GM12891 (cell line): ENCODE measurements at regions not wholly inside any gene's neighbourhood (a gene's known extent, or its start where the extent isn't known, plus 50 kb on each side); places are given as distances from the start of the nearest gene placed in this dataset.

Source experiments
- DNase-seq: peaks from one replicate; pipeline ENCODE4 v3.0.0; 2011; ENCODE audit warnings: low spot score; ENCODE audit not compliant: insufficient read length
- FAIRE-seq: peaks from 2 replicates; lab custom pipeline; 2011; peaks lifted over from hg19 to GRCh38; lab: Jason Lieb, UNC
- PAX5 ChIP-seq: IDR thresholded peaks from 2 replicates; pipeline ENCODE4 v1.6.1; 2011; ENCODE audit warnings: low read length, moderate library complexity, mild to moderate bottlenecking; ENCODE audit not compliant: insufficient read depth, severe bottlenecking
- POLR2A ChIP-seq: IDR thresholded peaks from 2 replicates; pipeline ENCODE4 v1.6.1; 2011; ENCODE audit warnings: low read depth, low read length, control low read depth
- POLR2AphosphoS5 ChIP-seq: IDR thresholded peaks from 2 replicates; pipeline ENCODE4 v1.6.1; 2011; ENCODE audit warnings: low read depth, low read length, control low read depth
- POU2F2 ChIP-seq: IDR thresholded peaks from 2 replicates; pipeline ENCODE4 v1.6.1; 2011; ENCODE audit warnings: low read depth, mild to moderate bottlenecking, control low read depth, low read length, moderate library complexity
- SPI1 ChIP-seq: IDR thresholded peaks from 2 replicates; pipeline ENCODE4 v1.6.1; 2011; ENCODE audit warnings: low read depth, low read length, control low read depth
- TAF1 ChIP-seq: IDR thresholded peaks from 2 replicates; pipeline ENCODE4 v1.6.1; 2011; ENCODE audit warnings: low read depth, low read length, control low read depth

DNA sequence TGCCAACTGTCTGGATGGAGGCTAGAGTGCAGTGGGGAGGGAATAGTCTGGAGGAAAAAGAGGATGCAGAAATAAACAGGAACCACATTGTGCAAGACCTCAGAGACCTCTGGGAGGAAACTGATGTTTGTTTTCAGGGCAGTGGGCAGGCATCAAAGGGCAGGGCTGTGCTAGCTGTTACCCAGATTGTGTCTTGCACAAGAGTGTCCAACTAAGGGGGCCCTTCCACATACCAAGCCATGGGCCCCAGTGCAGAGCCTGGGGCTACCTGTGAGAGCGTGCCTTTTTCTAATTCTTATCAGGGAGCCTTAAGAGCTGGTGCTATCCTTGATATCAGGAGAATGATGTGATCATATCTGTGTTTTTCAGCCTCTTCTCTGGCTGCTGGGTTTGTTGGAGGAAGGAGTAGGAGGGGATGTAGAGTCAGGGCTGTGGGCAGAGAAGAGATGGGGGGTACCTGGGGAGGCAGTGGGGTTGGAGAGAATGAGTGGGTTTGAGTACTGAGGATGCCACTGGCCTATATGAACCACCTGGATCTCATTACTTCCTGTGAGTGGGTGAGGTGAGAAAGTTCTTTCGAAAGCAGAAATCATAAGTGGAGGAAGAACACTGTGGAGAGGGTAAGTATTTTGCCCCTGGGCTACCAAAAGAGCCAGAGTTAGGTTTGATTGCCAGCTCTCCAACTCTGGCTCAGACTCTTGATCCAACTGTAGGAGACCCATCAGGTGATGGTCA is 259.2 kb upstream of the CRY1 start:
- TF ChIP-seq PAX5 (no peak), POLR2AphosphoS5 (no peak), POU2F2 (no peak), POLR2A (no peak), TAF1 (no peak)
- FAIRE-seq (no peak), DNase-seq (no peak)

DNA sequence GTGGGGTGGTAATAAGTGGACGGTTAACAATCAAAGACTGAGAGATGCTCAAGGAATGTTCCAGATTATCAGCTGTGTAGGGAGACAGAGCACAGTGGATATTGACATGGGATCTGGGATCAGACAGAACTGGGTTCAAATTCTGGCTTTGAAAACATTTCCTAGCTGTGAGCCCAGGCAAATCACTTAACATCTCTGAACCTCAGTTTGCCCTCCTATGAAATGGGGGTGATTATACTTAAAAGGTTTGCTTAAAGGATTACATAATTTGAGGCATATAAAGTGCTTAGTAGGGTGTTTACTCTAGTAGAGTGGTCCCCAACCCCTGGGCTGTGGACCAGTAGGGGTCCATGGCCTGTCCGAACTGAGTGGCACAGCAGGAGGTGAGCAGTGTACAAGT is 260.0 kb upstream of the CRY1 start:
- TF ChIP-seq POLR2AphosphoS5: no peak
- TF ChIP-seq TAF1: no peak
- DNase-seq (no peak), FAIRE-seq (no peak)

DNA sequence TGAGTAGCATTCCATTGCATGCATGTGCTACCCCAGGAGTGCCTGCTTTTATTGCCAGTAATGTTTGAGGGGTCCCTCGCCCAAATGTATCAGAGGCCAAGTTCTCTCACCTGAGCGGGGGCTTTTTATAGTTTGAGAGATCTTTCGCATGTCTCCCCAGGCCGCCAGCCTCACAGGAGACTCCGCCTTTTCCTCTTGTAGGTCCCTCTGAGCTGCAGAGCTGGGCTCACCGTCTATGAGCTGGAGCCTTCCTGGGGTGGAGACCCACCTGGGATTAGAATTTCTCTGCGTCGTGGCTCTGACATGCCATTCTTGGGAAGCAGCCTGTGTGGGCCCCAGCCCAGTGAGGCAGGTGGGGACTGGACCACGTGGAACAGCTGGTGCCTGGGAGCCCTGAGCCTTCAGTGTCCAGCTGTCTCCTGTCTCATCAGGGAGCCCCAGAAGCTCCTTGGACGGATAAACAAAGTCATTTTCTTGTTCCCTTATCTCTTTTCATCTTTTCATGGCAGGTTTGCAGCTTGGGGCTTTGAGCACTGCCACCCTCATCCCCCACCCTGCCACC is 261.7 kb upstream of the CRY1 start:
- no peak for FAIRE-seq

DNA sequence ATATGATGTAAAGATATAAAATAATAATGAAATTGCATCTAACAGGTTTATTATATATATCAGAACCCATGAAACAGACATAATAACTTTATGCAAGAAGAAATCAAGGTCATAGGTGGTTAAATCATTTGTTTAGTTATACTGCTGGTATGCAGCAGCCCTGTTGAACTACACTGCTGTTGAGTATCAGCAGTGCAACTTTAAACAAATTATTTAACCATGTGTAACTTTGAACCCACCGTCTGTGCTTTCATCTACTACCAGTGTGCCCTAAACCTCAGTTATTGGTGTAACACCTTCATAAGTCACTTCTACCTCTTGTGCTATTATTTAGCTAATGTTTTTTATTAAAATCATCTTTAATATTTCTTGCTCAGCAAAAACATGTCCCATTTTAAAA is 262.3 kb upstream of the CRY1 start:
- DNase-seq (no peak), FAIRE-seq (no peak)
- no peak for TF ChIP-seq PAX5
- no peak for TF ChIP-seq TAF1
- no peak for TF ChIP-seq POLR2AphosphoS5
- no peak for TF ChIP-seq POLR2A
- TF ChIP-seq POU2F2: no peak
- TF ChIP-seq SPI1: no peak

More for the DNA sequence above, 261.7 kb upstream of the CRY1 start:
- no peak for DNase-seq
- TF ChIP-seq POLR2A (no peak), POLR2AphosphoS5 (no peak), POU2F2 (no peak), TAF1 (no peak), PAX5 (no peak), SPI1 (no peak)

DNA sequence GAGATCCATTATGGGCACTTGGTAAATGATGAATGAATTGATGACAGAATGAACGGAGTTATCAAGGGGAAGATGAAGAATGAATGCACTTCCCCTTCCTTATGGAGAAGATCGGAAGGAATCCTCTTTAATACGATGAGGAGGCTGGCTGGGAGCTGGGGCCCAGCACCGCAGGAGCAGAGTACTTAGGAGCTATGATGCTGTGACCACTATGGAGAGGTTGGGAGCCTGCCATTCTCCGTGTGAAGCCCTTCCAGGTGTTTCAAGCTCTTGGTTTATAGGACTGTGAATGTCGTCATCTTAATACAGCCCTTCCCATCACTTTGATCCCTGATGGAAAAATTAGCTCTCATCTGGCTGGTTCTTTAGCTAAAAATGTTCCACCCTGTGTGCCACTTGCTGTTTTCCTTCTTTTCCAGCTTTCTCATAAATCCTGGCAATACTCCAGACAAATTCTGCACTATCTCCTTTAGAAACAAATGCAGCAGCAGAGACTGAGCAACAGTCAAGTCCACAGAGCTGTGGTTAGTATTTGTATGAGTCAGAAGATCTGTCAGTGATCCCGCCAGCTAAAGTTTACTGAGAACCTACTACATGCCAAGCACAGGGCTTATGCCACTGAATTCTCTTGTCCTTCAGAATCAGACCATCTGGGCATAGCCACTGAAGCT is 263.1 kb upstream of the CRY1 start:
- FAIRE-seq (no peak), DNase-seq (no peak)
- TF ChIP-seq POLR2AphosphoS5: no peak
- TF ChIP-seq POLR2A: no peak
- TF ChIP-seq SPI1: no peak
- TF ChIP-seq PAX5: no peak
- TF ChIP-seq POU2F2: no peak
- TF ChIP-seq TAF1: no peak

DNA sequence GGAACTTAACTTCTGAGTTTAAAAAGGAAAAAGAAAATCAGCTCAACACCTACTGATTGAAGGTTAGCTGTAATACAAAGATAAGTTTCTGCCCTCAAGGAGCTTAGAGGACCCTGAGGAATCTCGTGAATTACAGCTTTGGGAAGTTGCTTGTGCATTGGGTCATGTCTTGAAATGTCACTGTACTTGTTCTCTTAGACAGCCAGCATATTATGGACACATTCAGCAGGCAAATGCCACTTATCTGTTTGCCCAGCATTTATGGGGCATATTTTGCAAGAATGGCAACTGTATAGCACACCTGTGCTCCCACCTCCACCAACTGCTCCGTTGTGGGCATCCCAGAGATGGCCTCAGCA is 263.6 kb upstream of the CRY1 start:
- TF ChIP-seq TAF1: no peak
- no peak for TF ChIP-seq PAX5
- no peak for TF ChIP-seq POLR2A
- no peak for TF ChIP-seq POU2F2
- no peak for TF ChIP-seq SPI1
- TF ChIP-seq POLR2AphosphoS5: no peak
- DNase-seq: no peak
- no peak for FAIRE-seq

DNA sequence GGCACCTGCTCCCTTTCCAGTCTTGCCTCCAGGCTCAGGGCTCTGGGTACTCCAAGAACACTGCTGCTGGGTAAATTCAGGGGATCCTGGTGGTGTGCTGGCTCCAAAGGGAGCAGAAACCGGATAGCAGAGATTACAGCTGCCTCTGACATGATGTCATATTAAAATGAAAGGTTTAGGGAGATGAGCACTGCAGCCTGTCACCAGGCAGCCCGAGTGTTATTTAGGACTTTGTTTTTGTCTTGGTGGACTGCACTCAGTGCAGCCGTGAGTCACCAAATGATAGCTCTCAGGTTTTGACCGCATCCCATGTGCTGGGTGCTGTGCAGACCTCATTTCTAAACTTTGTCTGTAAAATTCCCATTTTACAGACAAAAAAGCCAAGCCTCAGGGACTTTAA is 266.0 kb upstream of the CRY1 start:
- TF ChIP-seq TAF1: no peak
- TF ChIP-seq POLR2A: no peak
- no peak for TF ChIP-seq POLR2AphosphoS5
- TF ChIP-seq SPI1: no peak
- no peak for TF ChIP-seq PAX5
- no peak for TF ChIP-seq POU2F2
- FAIRE-seq (no peak), DNase-seq (no peak)

DNA sequence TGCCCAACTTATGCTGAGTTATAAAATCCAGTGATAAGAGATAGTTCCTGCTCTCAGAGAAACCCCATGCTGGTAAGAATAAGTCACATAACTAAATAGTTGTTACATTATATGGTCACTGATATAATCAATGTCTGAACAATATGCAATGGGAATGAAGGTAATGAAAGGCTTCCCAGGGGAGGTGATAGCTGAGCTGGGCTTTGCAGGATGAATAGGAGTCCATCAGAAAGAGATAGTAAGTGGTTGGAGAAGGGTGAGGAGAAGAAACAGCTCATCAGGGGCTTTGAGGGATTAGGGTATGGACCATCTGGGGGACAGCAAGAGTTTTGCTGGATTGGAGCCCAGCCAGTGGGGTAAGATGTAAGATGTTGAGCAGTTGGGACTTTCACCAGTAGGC is 266.7 kb upstream of the CRY1 start:
- TF ChIP-seq POU2F2: no peak
- TF ChIP-seq SPI1: no peak
- TF ChIP-seq TAF1: no peak
- TF ChIP-seq POLR2A: no peak
- no peak for TF ChIP-seq PAX5
- no peak for TF ChIP-seq POLR2AphosphoS5
- FAIRE-seq (no peak), DNase-seq (no peak)

DNA sequence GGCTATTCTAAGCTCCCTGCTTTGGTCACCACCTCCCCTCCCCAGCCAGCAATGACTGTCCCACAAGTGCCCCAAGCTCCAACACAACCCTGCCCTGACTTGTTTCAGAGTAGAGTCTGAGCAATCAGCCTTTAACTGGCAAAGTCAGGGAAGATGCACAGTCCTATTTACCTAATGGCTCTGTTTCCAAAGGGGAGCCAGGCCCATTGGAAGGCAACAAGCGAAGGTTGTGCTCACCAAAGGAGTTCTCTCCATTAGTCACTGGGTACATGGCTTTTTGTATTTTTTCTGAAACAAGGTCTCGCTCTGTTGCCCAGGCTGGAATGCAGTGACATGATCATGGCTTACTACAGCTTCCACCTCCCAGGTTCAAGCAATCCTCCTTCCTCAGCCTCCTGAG is 267.1 kb upstream of the CRY1 start:
- FAIRE-seq (no peak), DNase-seq (no peak)
- TF ChIP-seq POLR2AphosphoS5 (no peak), POLR2A (no peak), SPI1 (no peak), PAX5 (no peak), POU2F2 (no peak), TAF1 (no peak)

DNA sequence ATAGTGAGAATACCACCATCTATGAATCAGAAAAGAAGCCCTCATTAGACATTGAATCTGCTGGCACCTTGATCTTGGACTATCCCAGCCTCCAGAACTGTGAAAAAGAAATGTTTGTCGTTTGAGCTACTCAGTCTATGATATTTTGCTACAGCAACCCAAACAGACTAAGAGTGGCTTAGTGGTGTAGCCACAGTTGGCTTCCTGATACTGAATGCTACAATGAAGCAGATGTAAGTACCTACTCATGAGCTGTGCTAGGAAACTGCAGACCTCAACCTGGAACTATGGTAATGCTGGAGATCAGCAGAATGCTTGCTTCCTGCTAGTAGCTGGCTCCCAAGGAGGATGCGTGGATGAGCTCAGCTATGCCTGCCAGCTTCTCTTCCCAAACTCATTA is 268.6 kb upstream of the CRY1 start:
- TF ChIP-seq PAX5: no peak
- TF ChIP-seq POLR2A: no peak
- TF ChIP-seq TAF1: no peak
- FAIRE-seq (no peak), DNase-seq (no peak)
